ENCODE measurements at regions not wholly inside any gene's neighbourhood (a gene's known extent, or its start where the extent isn't known, plus 50 kb on each side); places are given as distances from the start of the nearest gene placed in this dataset.

DNA sequence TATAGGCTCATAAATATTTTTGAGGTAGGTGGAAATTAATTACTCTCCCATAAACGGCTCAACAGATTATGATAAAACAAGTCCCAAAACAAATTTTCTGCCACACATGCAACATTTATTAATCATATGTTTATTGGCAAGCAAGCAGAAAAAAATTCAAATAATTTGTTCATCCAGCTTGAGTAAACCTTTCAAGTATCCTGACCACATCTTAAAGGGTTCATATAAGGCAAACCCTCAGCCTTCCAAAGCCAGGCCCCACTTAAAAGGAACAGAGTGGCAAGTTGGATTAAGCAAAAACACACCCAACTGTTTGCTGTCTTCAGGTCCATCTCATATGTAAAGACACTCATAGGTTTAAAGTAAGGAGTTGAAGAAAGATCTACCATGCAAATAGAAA, 1042.3 kb downstream of the DIPK2A start:
- H3K27ac Mint-ChIP-seq, result no peak overlapping the region
- no peaks in the 10 kb centered on the region for H3K27me3 Mint-ChIP-seq (ENCODE audit: insufficient read depth)
- no peak for DNase-seq
- Histone ChIP-seq H3K36me3 (ENCODE audit: control insufficient read depth, insufficient read depth, low read length) (no peaks in the 10 kb centered on the region), H3K9me3 (ENCODE audit: control insufficient read depth, low read length) (no peaks in the 10 kb centered on the region), H3K4me1 (ENCODE audit: control insufficient read depth, insufficient read depth, low read length) (peaks cover 7% of the 10 kb centered on the region), H3K9ac (ENCODE audit: extremely low read depth, low read length, poor library complexity, severe bottlenecking) (no peak overlapping the region), H3K4me3 (ENCODE audit: low read length) (no peak overlapping the region), H3K27me3 (ENCODE audit: control insufficient read depth, insufficient read depth, low read length, poor library complexity, severe bottlenecking) (no peaks in the 10 kb centered on the region), H3K27ac (ENCODE audit: low read depth, low read length) (no peak overlapping the region)
- WGBS, 2 experiments (ENCODE audit: insufficient coverage in 1 of 2, insufficient read length in 1 of 2), result 67% methylated on average over 1 of the region's 1 CpG; no CpG with 5 or more reads in 1 of the 2 experiments
- peaks cover 14% of the 10 kb centered on the region for H3K4me1 Mint-ChIP-seq
- no peak overlapping the region for H3K4me3 Mint-ChIP-seq
- TF ChIP-seq, protein P1, sequence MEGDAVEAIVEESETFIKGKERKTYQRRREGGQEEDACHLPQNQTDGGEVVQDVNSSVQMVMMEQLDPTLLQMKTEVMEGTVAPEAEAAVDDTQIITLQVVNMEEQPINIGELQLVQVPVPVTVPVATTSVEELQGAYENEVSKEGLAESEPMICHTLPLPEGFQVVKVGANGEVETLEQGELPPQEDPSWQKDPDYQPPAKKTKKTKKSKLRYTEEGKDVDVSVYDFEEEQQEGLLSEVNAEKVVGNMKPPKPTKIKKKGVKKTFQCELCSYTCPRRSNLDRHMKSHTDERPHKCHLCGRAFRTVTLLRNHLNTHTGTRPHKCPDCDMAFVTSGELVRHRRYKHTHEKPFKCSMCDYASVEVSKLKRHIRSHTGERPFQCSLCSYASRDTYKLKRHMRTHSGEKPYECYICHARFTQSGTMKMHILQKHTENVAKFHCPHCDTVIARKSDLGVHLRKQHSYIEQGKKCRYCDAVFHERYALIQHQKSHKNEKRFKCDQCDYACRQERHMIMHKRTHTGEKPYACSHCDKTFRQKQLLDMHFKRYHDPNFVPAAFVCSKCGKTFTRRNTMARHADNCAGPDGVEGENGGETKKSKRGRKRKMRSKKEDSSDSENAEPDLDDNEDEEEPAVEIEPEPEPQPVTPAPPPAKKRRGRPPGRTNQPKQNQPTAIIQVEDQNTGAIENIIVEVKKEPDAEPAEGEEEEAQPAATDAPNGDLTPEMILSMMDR (conservative IDR thresholded peaks at IDR 0.05), result no peak
- H3K9me3 Mint-ChIP-seq, result peaks cover 6% of the 10 kb centered on the region
- H3K36me3 Mint-ChIP-seq (ENCODE audit: low read depth), result peaks cover 9% of the 10 kb centered on the region

DNA sequence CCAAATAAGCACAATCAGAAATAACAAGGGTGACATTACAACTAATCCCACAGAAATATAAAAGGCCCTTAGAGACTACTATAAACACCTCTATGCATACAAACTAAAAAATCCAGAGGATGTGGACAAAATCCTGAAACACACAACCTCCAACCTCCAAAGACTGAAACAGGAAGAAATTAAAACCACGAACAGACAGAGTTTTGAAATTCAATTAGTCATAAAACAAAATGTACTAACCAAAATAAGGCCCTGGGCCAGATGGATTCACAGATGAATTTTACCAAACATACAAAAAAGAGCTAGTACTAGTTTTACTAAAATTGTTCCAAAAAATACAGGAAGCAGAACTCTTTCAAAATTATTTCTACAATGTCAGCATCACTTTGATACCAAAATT, 1043.6 kb downstream of the DIPK2A start:
- Mint-ChIP-seq H3K27ac (no peak overlapping the region), H3K27me3 (ENCODE audit: insufficient read depth) (no peaks in the 10 kb centered on the region), H3K4me3 (no peak overlapping the region), H3K4me1 (peaks cover 14% of the 10 kb centered on the region), H3K36me3 (ENCODE audit: low read depth) (peaks cover 9% of the 10 kb centered on the region), H3K9me3 (peaks cover 6% of the 10 kb centered on the region)
- Histone ChIP-seq H3K4me3 (ENCODE audit: low read length) (no peak overlapping the region), H3K4me1 (ENCODE audit: control insufficient read depth, insufficient read depth, low read length) (peaks cover 7% of the 10 kb centered on the region), H3K9ac (ENCODE audit: extremely low read depth, low read length, poor library complexity, severe bottlenecking) (no peak overlapping the region), H3K36me3 (ENCODE audit: control insufficient read depth, insufficient read depth, low read length) (no peaks in the 10 kb centered on the region), H3K27me3 (ENCODE audit: control insufficient read depth, insufficient read depth, low read length, poor library complexity, severe bottlenecking) (no peaks in the 10 kb centered on the region), H3K9me3 (ENCODE audit: control insufficient read depth, low read length) (no peaks in the 10 kb centered on the region), H3K27ac (ENCODE audit: low read depth, low read length) (no peak overlapping the region)
- TF ChIP-seq, protein P1 (conservative IDR thresholded peaks at IDR 0.05), result no peak
- 100% methylated on average over 1 of the region's 1 CpG; no CpG with 5 or more reads in 1 of the 2 experiments for WGBS, 2 experiments (ENCODE audit: insufficient coverage in 1 of 2, insufficient read length in 1 of 2)
- no peak for DNase-seq

DNA sequence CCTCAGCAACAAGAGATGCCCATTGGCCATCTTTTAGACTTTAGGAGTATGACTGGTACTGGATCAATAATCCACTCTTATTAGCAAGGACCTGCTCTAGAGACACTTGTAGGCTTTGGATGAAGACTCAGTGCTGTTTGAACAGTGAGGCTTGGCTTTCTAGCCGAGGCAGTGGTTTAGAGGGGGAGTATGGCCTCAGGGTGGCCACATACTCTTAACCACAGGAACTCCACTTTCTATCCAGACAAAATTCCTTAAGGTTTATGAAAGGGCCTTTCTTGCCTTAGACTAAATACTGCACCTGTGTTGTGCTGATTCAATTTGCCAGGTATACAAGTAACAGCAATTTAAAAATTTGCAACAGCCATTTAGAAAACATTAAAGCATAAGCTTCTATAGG, 1046.3 kb downstream of the DIPK2A start:
- no peaks in the 10 kb centered on the region for H3K27me3 Mint-ChIP-seq (ENCODE audit: insufficient read depth)
- WGBS, 2 experiments (ENCODE audit: insufficient coverage in 1 of 2, insufficient read length in 1 of 2), result 69% methylated on average over 1 of the region's 1 CpG; no CpG with 5 or more reads in 1 of the 2 experiments
- Histone ChIP-seq H3K9ac (ENCODE audit: extremely low read depth, low read length, poor library complexity, severe bottlenecking) (no peak overlapping the region), H3K27ac (ENCODE audit: low read depth, low read length) (no peak overlapping the region), H3K36me3 (ENCODE audit: control insufficient read depth, insufficient read depth, low read length) (no peaks in the 10 kb centered on the region), H3K4me3 (ENCODE audit: low read length) (no peak overlapping the region), H3K4me1 (ENCODE audit: control insufficient read depth, insufficient read depth, low read length) (peaks cover 7% of the 10 kb centered on the region), H3K27me3 (ENCODE audit: control insufficient read depth, insufficient read depth, low read length, poor library complexity, severe bottlenecking) (no peaks in the 10 kb centered on the region), H3K9me3 (ENCODE audit: control insufficient read depth, low read length) (no peaks in the 10 kb centered on the region)
- no peak overlapping the region for H3K4me3 Mint-ChIP-seq
- peaks cover 6% of the 10 kb centered on the region for H3K9me3 Mint-ChIP-seq
- no peak overlapping the region for H3K27ac Mint-ChIP-seq
- no peak for DNase-seq
- TF ChIP-seq, protein P1 (conservative IDR thresholded peaks at IDR 0.05), result no peak
- peaks cover 9% of the 10 kb centered on the region for H3K36me3 Mint-ChIP-seq (ENCODE audit: low read depth)
- peaks cover 11% of the 10 kb centered on the region for H3K4me1 Mint-ChIP-seq
